ENCODE measurements at regions not wholly inside any gene's neighbourhood (a gene's known extent, or its start where the extent isn't known, plus 50 kb on each side); places are given as distances from the start of the nearest gene placed in this dataset.
"Not testable (repeated sequence)": the region's sequence is repeated elsewhere in the genome, so short reads cannot be mapped to it uniquely, and the experiment has no call there.

DNA sequence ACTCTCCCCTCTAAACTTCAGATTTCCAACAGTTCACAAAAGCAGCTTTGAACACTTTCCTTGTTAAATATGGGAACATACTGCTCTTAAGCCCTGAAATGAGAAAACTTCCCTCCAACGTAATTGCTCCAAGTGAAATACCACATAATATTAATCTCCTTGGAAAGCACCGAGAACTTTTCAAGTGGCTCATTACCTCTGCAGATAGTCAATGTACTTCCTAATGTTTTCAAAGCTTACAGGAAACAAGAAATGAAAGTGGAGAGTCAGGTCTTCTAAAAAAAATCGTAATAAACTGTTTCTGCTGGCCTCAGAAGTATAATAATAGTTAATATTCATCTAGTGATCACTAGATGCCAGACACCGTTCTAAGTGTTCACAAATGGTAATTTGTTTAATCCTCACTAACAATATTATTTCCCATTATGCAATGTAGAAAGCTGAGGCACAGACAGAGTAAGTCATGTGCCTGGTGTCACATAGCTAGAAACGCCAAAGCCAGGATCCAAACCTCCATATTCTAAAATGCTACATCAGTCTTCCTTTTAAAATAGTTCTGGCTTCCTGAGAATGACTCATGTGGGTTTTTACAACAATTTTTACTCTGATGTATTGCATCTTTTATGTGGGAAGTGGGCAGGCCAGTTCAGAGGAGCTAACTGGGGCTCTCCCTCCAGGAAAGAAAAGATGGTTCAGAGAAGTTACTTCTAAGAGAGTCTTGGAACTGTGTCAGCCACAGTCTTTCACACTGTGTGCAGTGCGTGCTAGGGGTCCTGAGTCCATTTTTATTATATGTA, 177.2 kb downstream of the PLPPR4 start:
- H3K36me3 ChIP-seq: no peaks in the 10 kb centered on the region
- intact Hi-C loops (cut with DNase I): no loop called here
- WGBS, 2 donors: 29 to 39% methylated on average over 6 of the region's 6 CpGs
- no peak for FAIRE-seq
- no peaks in the 10 kb centered on the region for H3K27me3 ChIP-seq
- peak overlapping the region in 2 of 4 donors; percentile 15 to 24 for H3K27ac ChIP-seq
- H3K4me1 ChIP-seq: no peaks in the 10 kb centered on the region
- TF ChIP-seq, protein P1, sequence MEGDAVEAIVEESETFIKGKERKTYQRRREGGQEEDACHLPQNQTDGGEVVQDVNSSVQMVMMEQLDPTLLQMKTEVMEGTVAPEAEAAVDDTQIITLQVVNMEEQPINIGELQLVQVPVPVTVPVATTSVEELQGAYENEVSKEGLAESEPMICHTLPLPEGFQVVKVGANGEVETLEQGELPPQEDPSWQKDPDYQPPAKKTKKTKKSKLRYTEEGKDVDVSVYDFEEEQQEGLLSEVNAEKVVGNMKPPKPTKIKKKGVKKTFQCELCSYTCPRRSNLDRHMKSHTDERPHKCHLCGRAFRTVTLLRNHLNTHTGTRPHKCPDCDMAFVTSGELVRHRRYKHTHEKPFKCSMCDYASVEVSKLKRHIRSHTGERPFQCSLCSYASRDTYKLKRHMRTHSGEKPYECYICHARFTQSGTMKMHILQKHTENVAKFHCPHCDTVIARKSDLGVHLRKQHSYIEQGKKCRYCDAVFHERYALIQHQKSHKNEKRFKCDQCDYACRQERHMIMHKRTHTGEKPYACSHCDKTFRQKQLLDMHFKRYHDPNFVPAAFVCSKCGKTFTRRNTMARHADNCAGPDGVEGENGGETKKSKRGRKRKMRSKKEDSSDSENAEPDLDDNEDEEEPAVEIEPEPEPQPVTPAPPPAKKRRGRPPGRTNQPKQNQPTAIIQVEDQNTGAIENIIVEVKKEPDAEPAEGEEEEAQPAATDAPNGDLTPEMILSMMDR (IDR thresholded peaks at IDR 0.05): no peak
- DNase-seq: no peak
- H3K9me3 ChIP-seq: no peaks in the 10 kb centered on the region
- ATAC-seq: peak in 2 of 4 donors; percentile 56 to 65
- no peak overlapping the region for H3K4me3 ChIP-seq

DNA sequence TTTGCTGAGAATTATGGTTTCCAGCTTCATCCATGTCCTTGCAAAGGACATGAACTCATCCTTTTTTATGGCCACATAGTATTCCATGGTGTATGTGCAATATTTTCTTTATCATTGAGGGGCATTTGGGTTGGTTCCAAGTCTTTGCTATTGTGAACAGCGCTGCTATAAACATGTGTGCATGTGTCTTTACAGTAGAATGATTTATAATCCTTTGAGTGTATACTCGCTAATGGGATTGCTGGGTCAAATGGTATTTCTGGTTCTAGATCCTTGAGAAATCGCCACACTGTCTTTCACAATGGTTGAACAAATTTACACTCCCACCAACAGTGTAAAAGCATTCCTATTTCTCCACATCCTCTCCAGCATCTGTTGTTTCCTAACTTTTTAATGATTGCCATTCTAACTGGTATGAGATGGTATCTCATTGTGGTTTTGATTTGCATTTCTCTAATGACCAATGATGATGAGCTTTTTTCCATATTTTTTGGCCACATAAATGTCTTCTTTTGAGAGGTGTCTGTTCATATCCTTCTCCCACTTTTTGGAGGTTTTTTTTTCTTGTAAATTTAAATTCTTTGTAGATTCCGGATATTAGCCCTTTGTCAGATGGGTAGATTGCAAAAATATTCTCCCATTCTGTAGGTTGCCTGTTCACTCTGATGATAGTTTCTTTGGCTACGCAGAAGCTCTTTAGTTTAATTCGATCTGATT, 180.1 kb downstream of the PLPPR4 start:
- DNase-seq; intact Hi-C loops (cut with DNase I); H3K4me3 ChIP-seq; H3K27me3 ChIP-seq; ATAC-seq; H3K4me1 ChIP-seq; H3K36me3 ChIP-seq; H3K9me3 ChIP-seq; H3K27ac ChIP-seq; FAIRE-seq: not testable (repeated sequence)
- 73 to 82% methylated on average over 6 of the region's 6 CpGs for WGBS, 2 donors

DNA sequence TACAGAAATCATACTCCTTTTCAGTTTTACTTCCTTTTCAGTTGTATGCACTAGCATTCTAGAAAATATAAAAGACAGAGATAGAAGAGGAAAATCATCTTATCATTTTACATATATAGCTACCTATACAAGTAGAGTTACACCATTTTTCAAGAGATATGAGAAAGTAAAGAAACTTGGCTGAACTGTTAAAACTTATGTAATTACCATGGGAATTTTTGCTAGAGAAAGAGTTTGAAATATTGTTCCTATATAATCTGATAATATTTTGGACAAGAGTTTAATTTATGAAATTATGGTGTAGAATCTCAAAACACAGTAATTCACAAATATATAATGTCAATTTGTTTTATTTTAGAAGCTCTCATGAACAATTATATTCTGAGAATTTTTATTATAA, 180.8 kb downstream of the PLPPR4 start:
- H3K4me3 ChIP-seq: no peak overlapping the region
- H3K9me3 ChIP-seq: no peaks in the 10 kb centered on the region
- ATAC-seq: no peak
- no peak for FAIRE-seq
- no peak overlapping the region for H3K27ac ChIP-seq
- no peaks in the 10 kb centered on the region for H3K36me3 ChIP-seq
- H3K27me3 ChIP-seq: no peaks in the 10 kb centered on the region
- intact Hi-C loops (cut with DNase I): no loop called here
- DNase-seq: no peak
- TF ChIP-seq, protein P1 (IDR thresholded peaks at IDR 0.05): no peak
- H3K4me1 ChIP-seq: no peaks in the 10 kb centered on the region

DNA sequence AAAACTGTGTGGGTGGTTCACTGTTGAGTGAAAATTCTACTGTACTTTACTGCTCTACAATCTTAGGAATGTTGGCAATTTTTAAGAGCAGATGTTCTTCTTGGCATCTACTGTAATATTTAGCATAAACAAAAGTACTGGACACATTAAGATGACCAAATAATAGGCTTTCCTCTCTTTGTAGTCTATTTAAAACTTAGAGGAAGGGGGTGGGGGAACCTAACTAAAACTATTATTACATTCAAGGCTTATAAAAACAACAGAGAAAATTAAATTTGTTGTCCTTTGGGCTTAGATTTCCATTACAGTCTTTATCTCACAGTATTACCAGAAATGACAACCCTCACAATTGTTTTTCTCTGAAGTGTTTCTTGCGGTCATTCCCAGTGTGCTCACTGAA, 181.2 kb downstream of the PLPPR4 start:
- intact Hi-C loops (cut with DNase I): no loop called here
- H3K27me3 ChIP-seq: no peaks in the 10 kb centered on the region
- TF ChIP-seq, protein P1 (IDR thresholded peaks at IDR 0.05): no peak
- no peaks in the 10 kb centered on the region for H3K36me3 ChIP-seq
- H3K9me3 ChIP-seq: no peaks in the 10 kb centered on the region
- DNase-seq (no peak), ATAC-seq (no peak), FAIRE-seq (no peak)
- H3K27ac ChIP-seq: no peak overlapping the region
- no peak overlapping the region for H3K4me3 ChIP-seq
- H3K4me1 ChIP-seq: no peaks in the 10 kb centered on the region
- 89 to 91% methylated on average over 1 of the region's 1 CpG for WGBS, 2 donors

DNA sequence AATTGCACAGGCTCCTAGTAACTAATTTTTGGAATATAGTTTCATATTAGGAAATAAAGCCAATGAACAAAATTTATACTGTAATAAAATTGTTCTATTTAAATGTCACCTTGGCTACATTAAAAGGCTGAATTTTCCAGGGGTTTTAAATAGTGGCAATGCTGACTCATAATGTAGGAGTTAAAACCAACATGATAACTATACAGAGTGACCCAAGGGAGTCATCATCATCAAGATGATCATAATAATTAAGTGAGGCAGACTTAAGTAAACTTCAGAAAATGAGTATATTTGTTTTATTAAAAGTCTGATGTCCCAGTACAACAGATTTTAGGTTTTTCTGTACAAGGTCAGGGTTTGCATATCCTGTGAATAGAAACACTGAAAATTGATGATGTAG, 183.4 kb downstream of the PLPPR4 start:
- Histone ChIP-seq H3K27ac (no peak overlapping the region), H3K9me3 (no peaks in the 10 kb centered on the region), H3K36me3 (no peaks in the 10 kb centered on the region), H3K4me1 (no peaks in the 10 kb centered on the region), H3K27me3 (no peaks in the 10 kb centered on the region), H3K4me3 (no peak overlapping the region)
- ATAC-seq: no peak
- intact Hi-C loops (cut with DNase I): no loop called here
- no peak for FAIRE-seq
- no peak for DNase-seq
- TF ChIP-seq, protein P1 (IDR thresholded peaks at IDR 0.05): no peak
